HG02588 (cell line): ENCODE measurements at regions not wholly inside any gene's neighbourhood (a gene's known extent, or its start where the extent isn't known, plus 50 kb on each side); places are given as distances from the start of the nearest gene placed in this dataset.

Source experiments
- ATAC-seq: cut with Tn5 transposase; IDR thresholded peaks from one replicate; pipeline ENCODE4 v1.9.1; 2021; ENCODE audit warnings: mild to moderate bottlenecking, moderate library complexity; ENCODE audit not compliant: unreplicated experiment

GRCh38 chr1:177355575-177355974 lies 184.8 kb downstream of the BRINP2 start:
- ATAC-seq = no peak

DNA sequence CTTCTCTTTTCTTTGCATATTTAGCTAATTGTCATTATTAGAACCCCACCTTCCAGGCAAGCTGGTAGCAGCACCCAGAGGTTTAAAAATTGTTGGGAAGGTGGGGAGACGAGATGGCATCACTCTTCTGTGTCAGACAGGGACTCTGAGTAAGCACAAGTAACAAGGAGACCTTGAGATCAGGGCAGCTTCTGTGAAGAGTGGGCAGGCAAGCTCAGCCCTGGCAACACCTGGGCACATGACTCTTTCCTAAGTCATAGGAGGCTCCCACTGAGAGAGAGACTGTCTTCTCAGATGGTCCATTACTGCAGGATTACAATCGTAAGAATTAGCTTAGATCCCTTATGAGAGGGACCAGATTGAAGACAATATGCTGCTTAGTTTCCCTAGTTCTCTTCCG lies 183.5 kb downstream of the BRINP2 start:
- no peak for ATAC-seq

DNA sequence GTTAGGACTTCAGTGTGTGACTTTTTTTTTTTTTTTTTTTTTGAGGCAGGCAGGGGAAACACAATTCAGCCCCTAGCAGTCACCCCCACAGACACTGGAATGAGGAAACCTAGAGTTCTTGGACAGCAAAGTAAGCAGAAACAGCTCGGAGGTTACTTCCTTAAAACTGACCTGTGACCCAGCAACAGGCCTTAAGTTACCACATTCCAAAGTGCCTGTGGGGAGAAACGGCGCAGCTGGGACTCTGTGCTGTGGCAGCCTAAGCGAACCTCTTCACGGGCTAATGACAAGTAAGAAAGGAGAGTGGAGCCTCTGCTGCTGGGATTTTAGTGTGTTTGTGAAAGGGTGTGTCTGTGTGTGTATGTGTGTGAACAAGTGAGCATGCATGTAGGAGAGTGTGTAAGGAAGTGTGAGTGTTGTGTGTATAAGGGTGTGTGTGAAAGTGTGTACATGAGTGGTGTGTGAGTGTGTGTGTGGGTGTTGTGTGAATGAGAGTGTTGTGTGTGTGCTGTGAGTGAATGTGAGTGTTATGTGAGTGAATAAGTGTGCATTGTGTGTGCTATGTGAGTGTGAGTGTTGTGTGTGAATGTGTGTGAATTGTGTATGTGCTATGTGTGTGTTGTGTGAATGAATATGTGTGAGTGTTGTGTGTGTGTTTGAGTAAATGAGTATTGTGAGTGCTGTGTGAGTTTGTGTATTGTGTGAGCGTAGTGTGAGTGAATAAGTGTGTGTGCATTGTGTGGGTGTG lies 180.8 kb downstream of the BRINP2 start:
- no peak for ATAC-seq

DNA sequence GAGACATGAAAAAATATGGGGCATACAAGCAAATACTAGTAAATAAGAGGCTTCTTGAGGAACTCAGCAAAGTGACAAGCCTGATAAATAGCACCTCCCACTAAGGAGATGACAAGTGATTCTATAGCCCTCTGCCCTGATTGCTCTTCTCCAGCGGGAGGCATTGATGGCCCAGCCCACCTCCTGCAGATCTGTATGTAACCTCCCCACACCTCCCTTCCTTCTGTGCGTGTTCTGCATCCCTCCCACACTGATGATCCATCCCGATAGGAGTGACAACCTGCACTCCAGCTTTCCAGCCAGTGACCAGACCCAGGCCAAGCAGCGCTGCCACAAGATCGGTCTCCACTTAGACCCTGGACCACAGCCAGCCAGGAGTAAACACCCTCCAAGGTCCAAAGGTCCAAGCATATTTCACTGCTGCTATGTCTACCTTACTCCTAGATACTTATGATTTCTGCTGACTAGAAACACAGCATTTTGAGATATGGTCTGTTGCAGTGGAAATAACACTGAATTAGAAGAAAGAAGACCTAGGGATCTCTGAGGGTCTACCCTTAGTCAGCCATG lies 176.1 kb downstream of the BRINP2 start:
- no peak for ATAC-seq

DNA sequence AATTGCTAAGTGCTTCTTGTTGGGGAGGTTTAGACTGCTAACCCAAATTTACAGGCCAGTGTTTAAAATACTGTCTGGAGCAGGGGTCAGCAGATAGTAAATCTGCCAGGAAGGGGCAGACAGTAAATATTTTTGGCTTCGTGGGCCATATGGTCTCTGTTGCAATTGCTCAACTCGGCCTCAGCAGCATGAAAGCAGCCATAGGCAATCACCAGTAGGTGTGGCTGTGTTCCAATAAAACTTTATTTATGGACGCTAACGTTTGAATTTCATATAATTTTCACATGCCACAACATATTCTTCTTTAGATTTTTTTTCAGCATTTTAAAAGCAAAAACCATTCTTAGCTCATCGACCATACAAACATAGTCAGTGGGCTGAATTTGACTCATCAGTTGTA lies 172.7 kb downstream of the BRINP2 start:
- no peak for ATAC-seq

DNA sequence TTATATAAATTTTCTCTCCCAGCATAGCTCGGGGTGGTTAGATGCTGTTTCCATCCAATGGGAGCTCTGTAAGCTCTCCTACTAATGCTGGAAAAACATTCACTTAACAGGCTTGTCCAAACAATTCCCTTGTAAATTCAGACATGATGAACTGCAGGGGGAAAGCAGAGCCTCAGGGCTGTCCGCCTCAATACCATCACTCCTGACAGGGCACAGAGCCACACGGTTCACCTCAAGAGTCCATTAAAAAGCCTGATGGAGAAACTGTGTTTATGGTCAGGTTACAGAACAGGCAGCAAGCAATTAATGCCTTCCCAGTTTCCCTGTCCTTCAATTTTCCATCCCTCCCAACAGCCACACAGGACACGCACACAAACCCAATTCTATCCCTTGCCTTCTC lies 171.0 kb downstream of the BRINP2 start:
- ATAC-seq = no peak

- ATAC-seq = no peak
Measured at GRCh38 chr1:177340601-177341067, 169.9 kb downstream of the BRINP2 start.

GRCh38 chr1:177338376-177338775 lies 167.6 kb downstream of the BRINP2 start:
- ATAC-seq = no peak

DNA sequence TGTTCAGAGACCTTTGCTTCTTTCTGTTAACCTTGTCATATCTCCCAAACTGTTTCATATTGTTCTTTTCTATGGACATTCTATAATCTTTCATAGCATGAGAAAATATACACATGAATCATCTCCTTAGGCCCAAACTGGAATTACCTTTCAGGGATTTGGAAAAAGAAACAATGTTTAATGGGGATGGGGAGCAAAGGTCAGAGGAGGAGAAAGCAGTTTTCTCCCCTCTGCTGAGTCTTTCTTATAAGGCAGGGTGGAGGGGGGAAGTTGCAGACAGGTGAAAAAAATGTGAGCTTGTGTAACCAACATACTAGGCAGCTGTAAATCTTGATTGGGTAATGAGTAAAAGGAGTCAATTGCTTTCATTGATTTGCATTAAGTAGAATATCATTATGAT lies 164.1 kb downstream of the BRINP2 start:
- ATAC-seq = no peak

DNA sequence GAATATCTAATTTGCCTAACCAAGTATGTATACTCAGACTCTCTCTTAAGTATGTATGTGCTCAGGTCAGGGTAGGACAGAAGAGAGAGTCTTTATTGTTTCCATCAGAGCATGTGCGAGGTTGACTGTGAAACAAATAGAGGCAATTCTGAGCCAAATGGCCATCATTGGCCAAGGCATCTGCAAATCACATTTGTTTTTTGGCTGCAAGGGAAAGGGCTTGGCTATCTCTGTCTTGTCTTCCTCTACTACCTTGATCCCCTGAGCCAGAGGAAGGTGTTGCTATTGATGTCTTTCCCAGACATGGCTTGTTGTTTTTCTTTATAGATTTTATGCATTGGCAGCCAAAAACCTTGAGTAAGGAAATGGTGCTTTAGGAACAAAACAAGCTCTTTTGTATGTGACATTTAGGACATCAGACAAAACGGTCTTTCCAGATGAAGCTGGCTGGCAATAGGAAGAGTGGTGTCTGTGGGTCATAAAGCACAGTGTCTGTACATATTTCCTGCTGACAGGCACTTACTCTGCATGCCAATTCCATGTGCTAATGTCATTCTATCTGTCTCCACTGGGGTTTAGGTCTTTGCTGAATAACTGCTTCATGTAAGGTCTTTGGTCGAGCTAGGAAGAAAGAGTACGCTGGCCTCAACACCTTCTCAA lies 163.3 kb downstream of the BRINP2 start:
- no peak for ATAC-seq
